GM21786 (cell line): ENCODE measurements at regions not wholly inside any gene's neighbourhood (a gene's known extent, or its start where the extent isn't known, plus 50 kb on each side); places are given as distances from the start of the nearest gene placed in this dataset.

Experiments
- ATAC-seq: cut with Tn5 transposase; IDR thresholded peaks from one replicate; pipeline ENCODE4 v1.9.1; 2021; ENCODE audit not compliant: unreplicated experiment

DNA sequence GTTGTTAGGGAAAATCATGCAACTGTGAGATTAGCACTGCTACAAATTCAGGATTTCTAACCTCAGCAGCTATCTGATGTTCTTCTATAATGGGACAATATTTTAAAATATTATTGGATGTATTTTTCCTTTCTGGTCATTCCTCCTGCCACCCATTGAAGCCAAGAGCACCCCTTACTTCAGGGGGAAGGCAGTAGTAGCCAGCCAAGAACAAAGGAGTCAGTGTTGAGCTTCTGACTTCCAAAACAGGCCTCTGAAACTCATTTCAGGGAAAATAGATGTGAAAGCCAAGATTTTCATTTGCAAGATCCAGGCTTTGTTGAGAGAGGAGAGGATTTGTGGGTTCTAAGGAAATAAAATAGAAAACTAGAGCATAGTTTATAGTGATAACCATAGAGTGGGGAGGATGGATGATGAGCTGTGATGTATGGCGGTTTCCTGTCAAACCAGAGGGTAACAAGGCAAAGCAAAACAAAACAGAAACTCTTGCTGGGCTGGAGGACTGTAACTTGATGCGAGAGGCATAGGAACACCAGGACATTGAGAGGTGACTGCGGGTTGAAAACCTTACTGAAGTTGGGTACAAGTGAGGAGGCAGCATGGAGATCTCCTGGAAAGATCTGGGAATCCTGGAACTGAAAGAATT lies 173.7 kb upstream of the LEF1 start:
- no peak for ATAC-seq

- no peak for ATAC-seq
Observed at GRCh38 chr4:108337923-108338322, 169.2 kb upstream of the LEF1 start.

DNA sequence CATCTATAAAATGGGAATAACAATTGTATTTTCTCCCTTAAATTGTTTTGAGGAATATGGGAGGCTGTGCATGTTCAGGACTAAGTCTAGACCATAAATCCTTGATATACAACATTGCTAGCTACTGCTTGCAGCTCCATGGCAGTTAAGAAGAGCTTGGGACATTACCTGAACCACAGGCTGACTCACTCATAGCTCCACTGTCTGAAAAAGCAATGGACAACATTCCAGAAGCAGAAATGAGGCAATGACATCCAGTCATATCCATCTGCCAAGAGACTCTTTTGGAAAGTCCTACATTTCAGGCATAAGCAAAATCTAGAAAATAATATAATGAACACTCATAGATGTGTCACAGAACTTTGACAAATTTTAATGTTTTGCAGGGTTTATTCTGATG lies 167.3 kb upstream of the LEF1 start:
- ATAC-seq: no peak

- no peak for ATAC-seq
Observed at GRCh38 chr4:108335081-108335480, 166.3 kb upstream of the LEF1 start.

GRCh38 chr4:108334031-108334430 lies 165.3 kb upstream of the LEF1 start:
- ATAC-seq: no peak

DNA sequence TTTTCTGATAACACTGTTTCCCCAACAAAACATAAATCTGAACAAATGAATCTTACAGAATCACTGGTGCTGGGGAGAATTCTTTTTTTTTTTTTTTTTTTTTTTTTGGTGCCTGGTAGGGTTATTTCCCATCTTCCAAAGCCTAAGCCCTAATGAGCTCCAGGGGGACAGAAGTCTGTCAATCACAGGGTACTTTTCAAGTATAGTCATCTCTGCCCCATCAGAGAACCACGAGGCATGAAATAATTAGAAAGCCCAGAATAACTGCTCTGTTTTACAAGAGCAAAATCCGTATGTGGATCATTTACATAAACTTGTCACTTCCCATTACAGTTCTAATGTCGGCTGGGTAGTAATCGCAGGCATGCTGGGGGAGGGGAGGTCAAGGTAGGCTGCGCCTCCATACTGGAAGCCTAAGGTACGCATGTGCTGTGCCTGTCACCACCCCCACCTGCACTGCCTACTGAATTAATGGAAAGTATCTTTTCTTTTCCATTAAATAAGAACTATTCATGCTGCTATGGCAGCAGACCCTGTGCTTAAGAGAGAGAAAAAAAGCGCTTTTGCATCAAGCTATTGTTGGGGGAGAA lies 164.7 kb upstream of the LEF1 start:
- ATAC-seq: no peak

- ATAC-seq: no peak
Observed at GRCh38 chr4:108331905-108332632, 163.3 kb upstream of the LEF1 start.

GRCh38 chr4:108328383-108328732 lies 159.6 kb upstream of the LEF1 start:
- no peak for ATAC-seq

DNA sequence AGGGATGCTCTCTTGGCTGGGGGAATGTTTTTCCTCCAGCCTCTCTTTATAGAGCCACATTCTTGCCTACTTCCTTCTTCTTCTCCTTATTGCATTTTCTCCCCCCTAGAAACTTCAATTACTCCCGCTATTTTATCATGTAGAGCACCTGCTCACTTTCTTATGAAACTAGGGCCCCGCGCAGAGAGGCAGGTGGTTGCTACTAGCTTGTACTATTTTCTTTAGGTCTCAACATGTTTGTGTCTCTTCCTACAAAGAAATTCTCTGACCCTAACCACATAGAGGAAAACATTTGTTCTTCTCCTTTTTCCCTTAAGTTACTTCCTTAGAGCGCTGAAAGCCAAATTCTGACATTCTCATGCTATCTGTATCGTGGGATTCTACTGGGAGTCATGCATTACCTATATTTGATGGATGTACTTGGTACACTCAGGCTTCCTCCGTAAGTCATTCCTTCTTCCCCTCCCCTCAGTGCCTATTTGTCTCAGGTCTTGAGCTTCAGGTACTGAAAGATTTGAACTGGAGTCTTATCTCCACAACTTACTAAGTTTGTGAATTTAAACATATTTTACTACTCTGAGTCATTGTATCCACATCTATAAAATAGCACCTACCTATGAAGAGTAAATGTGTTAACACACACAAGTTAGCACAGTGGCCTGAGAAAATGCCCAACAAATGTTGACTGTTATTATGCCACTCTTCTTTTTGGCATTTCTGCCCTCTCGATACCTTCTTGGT lies 159.1 kb upstream of the LEF1 start:
- no peak for ATAC-seq

DNA sequence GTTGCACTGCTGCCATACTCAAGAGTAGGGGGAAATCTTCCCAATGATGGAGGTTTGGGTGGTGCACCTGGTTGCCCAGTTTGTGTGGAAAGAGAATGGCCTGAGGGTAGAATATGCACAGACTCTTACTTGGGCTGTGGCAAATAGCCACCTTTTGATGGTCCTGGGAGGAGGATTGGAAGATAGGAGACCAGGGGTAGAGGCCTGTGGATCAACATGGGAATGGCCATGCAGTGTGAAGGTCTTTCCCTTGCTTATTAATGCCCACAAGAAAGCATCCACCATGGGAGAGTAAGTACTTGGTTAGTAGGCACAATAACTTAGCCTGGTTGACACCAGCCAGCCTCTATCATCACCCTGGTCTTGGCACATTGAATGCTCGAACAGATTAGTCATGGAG lies 156.8 kb upstream of the LEF1 start:
- ATAC-seq: no peak

GRCh38 chr4:108324450-108324849 lies 155.7 kb upstream of the LEF1 start:
- ATAC-seq: no peak

DNA sequence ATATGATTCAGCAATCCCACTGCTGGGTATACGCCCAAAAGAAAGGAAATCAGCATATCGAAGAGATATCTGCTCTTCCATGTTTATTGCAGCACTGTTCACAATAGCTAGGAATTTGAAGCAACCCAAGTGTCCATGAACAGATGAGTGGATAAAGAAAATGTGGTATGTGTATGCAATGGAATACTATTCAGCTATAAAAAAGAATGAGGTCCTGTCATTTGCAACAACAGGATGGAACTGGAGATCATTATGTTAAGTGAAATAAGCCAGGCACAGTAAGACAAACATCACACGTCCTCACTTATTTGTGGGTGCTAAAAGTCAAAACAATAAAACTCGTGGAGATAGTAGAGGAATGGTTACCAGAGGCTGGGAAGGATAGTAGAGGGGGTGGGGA lies 153.8 kb upstream of the LEF1 start:
- no peak for ATAC-seq

DNA sequence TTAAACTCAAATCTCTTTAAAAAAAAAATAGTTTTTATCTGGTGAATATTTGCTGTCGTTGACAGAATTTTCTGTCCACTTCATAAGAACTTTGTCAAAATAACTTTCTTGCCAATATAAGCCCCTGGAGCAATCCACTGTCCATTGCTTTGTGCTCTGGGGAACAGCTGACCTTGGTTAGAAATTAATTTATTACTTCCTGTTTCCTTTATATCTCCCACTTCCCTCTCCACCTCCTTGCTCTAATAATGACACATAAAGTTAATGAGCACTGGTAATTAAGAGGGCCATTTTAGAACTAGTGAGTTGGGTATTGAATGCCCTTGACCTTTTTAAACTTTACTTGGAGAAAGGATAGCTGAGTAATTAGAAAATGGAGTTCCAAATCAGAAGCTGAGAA lies 151.3 kb upstream of the LEF1 start:
- ATAC-seq: no peak

GRCh38 chr4:108317377-108317776 lies 148.6 kb upstream of the LEF1 start:
- ATAC-seq: no peak

- ATAC-seq: no peak
Observed at GRCh38 chr4:108315694-108316093, 147.0 kb upstream of the LEF1 start.

- ATAC-seq: no peak
Observed at GRCh38 chr4:108314900-108315589, 146.3 kb upstream of the LEF1 start.

- no peak for ATAC-seq
Observed at GRCh38 chr4:108313546-108314339, 145.0 kb upstream of the LEF1 start.

DNA sequence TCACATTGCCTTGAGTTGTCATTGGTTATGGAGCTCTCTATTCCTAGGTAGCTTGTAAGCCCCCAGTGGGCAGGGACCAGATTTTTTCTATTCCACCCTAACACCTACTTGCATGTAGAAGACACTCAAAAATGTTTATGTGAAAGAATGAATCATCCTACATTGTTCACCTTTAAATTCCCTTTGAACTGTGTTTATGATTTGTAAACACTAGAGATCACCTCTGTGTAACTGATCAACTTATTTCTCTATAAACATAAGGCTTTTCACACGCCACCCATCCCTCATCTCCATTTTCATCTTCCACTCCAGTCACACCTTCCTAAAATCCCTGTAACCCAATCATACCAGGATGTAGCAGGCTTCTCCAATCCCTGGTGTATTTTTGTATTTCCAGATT lies 142.6 kb upstream of the LEF1 start:
- ATAC-seq: no peak

- ATAC-seq: no peak
Observed at GRCh38 chr4:108303488-108304177, 134.9 kb upstream of the LEF1 start.
